ENCODE measurements at regions not wholly inside any gene's neighbourhood (a gene's known extent, or its start where the extent isn't known, plus 50 kb on each side); places are given as distances from the start of the nearest gene placed in this dataset.

GRCh38 chr1:213613549-213613948 lies 374.2 kb upstream of the PROX1 start:
- Mint-ChIP-seq H3K27ac (no peak overlapping the region), H3K4me1 (no peaks in the 10 kb centered on the region), H3K36me3 (no peaks in the 10 kb centered on the region), H3K27me3 (ENCODE audit: low read depth) (no peaks in the 10 kb centered on the region; the same call in 1 of the 2 replicates), H3K9me3 (peaks cover 4% of the 10 kb centered on the region; the same call in 1 of the 2 replicates), H3K4me3 (no peak overlapping the region)
- TF ChIP-seq ZNF671 (CRISPR knock-in tag; IDR thresholded peaks at IDR 0.05): no peak
- no peak for TF ChIP-seq ZNF396 (CRISPR knock-in tag; IDR thresholded peaks at IDR 0.05; ENCODE audit: borderline replicate concordance)
- no peak for TF ChIP-seq ZNF219 (CRISPR knock-in tag; IDR thresholded peaks at IDR 0.05; ENCODE audit: borderline replicate concordance)
- TF ChIP-seq ZNF423 (CRISPR knock-in tag; IDR thresholded peaks at IDR 0.05): no peak
- no peak for TF ChIP-seq MLX (CRISPR knock-in tag; IDR thresholded peaks at IDR 0.05)
- ATAC-seq (no peak), DNase-seq (ENCODE audit: low spot score) (no peak)
- CTCF ChIA-PET: no interaction called here
- POLR2A ChIA-PET: no interaction called here

DNA sequence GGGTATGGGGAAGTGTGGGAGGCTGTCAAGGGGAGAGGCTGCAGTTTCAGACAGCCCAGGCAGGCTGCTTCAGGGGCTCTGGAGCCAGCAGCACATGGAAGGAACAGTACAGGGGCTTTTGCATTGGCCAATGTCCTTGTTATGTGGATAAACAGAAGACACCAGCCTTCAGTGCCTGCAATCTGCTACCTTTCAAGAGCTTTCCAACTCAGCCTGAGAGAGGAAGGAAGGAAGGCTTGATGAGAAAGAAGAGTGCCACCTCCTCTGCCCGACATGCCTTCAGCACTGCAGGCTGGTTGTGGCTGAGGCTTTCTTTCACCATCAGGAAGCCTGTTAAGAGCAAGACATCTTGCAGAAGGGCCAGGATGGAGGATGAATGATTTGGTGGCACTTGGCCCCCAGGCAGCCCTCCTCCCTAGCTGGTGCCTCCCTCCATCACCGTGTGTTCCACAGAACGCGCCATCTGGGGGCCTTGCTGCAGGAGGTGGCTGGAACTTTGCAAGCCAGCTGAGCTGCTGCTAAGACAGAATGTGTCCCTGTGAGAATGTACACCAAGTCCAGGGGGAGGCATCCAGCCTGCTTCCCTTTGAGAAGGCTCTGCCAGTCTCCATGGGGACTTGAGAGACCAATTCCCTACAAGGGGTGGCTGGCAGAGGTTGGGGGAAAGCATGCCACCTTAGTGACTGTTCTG lies 372.4 kb upstream of the PROX1 start:
- ChIA-PET CTCF (no interaction called here), POLR2A (no interaction called here)
- Mint-ChIP-seq H3K27me3 (ENCODE audit: low read depth) (no peaks in the 10 kb centered on the region; the same call in 1 of the 2 replicates), H3K4me1 (no peaks in the 10 kb centered on the region), H3K9me3 (no peaks in the 10 kb centered on the region), H3K4me3 (no peak overlapping the region), H3K36me3 (no peaks in the 10 kb centered on the region), H3K27ac (no peak overlapping the region)
- DNase-seq (ENCODE audit: low spot score) (no peak), ATAC-seq (no peak)
- TF ChIP-seq ZNF416 (CRISPR knock-in tag; IDR thresholded peaks at IDR 0.05) (no peak), FOXK1 (CRISPR knock-in tag; IDR thresholded peaks at IDR 0.05) (no peak), ZBTB21 (CRISPR knock-in tag; IDR thresholded peaks at IDR 0.05; ENCODE audit: borderline replicate concordance) (no peak), MAX (CRISPR knock-in tag; IDR thresholded peaks at IDR 0.05) (no peak), AR (CRISPR knock-in tag; IDR thresholded peaks at IDR 0.05) (no peak), MXD4 (CRISPR knock-in tag; IDR thresholded peaks at IDR 0.05; ENCODE audit: borderline replicate concordance) (no peak)
- TF ChIP-seq, protein P1, sequence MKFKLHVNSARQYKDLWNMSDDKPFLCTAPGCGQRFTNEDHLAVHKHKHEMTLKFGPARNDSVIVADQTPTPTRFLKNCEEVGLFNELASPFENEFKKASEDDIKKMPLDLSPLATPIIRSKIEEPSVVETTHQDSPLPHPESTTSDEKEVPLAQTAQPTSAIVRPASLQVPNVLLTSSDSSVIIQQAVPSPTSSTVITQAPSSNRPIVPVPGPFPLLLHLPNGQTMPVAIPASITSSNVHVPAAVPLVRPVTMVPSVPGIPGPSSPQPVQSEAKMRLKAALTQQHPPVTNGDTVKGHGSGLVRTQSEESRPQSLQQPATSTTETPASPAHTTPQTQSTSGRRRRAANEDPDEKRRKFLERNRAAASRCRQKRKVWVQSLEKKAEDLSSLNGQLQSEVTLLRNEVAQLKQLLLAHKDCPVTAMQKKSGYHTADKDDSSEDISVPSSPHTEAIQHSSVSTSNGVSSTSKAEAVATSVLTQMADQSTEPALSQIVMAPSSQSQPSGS (CRISPR knock-in tag; IDR thresholded peaks at IDR 0.05; ENCODE audit: borderline replicate concordance, low read depth): no peak

DNA sequence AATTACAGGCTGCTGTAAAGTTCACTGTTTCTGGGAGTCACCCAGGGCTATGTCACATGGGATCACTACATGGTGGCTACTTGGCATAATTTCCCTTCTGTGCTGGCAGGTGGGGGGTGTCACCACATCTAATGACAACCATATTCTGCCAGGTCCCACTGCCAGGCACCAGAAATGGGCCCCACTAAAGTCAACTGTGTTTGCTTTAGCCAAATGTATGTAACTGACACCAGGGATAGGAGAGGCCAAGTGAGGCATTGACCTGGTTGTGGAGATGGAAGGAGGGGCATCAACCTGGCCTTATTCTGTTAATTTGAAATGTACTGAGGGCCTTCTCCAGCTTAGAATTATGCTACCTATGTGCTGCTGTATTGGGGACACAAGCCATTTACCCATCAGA lies 370.6 kb upstream of the PROX1 start:
- DNase-seq (ENCODE audit: low spot score) (no peak), ATAC-seq (no peak)
- POLR2A ChIA-PET: no interaction called here
- Mint-ChIP-seq H3K27me3 (ENCODE audit: low read depth) (no peaks in the 10 kb centered on the region; the same call in 1 of the 2 replicates), H3K4me1 (no peaks in the 10 kb centered on the region), H3K27ac (no peak overlapping the region), H3K9me3 (no peaks in the 10 kb centered on the region), H3K36me3 (no peaks in the 10 kb centered on the region), H3K4me3 (no peak overlapping the region)
- CTCF ChIA-PET: no interaction called here
- TF ChIP-seq, protein P2, sequence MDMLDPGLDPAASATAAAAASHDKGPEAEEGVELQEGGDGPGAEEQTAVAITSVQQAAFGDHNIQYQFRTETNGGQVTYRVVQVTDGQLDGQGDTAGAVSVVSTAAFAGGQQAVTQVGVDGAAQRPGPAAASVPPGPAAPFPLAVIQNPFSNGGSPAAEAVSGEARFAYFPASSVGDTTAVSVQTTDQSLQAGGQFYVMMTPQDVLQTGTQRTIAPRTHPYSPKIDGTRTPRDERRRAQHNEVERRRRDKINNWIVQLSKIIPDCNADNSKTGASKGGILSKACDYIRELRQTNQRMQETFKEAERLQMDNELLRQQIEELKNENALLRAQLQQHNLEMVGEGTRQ (CRISPR knock-in tag; IDR thresholded peaks at IDR 0.05): no peak
- TF ChIP-seq ZNF512 (CRISPR knock-in tag; IDR thresholded peaks at IDR 0.05; ENCODE audit: borderline replicate concordance) (no peak), NFATC4 (CRISPR knock-in tag; IDR thresholded peaks at IDR 0.05) (no peak), IRF1 (CRISPR knock-in tag; IDR thresholded peaks at IDR 0.05) (no peak), SP1 (CRISPR knock-in tag; conservative IDR thresholded peaks at IDR 0.05) (no peak)
- TF ChIP-seq, protein P3, sequence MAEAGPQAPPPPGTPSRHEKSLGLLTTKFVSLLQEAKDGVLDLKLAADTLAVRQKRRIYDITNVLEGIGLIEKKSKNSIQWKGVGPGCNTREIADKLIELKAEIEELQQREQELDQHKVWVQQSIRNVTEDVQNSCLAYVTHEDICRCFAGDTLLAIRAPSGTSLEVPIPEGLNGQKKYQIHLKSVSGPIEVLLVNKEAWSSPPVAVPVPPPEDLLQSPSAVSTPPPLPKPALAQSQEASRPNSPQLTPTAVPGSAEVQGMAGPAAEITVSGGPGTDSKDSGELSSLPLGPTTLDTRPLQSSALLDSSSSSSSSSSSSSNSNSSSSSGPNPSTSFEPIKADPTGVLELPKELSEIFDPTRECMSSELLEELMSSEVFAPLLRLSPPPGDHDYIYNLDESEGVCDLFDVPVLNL (CRISPR knock-in tag; IDR thresholded peaks at IDR 0.05; ENCODE audit: borderline replicate concordance, low read depth): no peak
- TF ChIP-seq, protein P4, sequence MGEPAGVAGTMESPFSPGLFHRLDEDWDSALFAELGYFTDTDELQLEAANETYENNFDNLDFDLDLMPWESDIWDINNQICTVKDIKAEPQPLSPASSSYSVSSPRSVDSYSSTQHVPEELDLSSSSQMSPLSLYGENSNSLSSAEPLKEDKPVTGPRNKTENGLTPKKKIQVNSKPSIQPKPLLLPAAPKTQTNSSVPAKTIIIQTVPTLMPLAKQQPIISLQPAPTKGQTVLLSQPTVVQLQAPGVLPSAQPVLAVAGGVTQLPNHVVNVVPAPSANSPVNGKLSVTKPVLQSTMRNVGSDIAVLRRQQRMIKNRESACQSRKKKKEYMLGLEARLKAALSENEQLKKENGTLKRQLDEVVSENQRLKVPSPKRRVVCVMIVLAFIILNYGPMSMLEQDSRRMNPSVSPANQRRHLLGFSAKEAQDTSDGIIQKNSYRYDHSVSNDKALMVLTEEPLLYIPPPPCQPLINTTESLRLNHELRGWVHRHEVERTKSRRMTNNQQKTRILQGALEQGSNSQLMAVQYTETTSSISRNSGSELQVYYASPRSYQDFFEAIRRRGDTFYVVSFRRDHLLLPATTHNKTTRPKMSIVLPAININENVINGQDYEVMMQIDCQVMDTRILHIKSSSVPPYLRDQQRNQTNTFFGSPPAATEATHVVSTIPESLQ (CRISPR knock-in tag; IDR thresholded peaks at IDR 0.05): no peak
